Thyroid gland (tissue), 4 donors: ENCODE measurements at regions not wholly inside any gene's neighbourhood (a gene's known extent, or its start where the extent isn't known, plus 50 kb on each side); places are given as distances from the start of the nearest gene placed in this dataset.
A peak's percentile ranks its signal among the peaks of the same experiment; 100 is the strongest.

Source experiments
- DNase-seq, 2 donors: peaks; one replicate each; pipeline ENCODE4 v3.0.0-alpha.2; 2019
- H3K27ac ChIP-seq, 3 donors: fragments of 200-600 bp; sonication (generic); 1 replicate in 2 of 3; 2 replicates in 1 of 3; pipeline ENCODE4 v1.5.1; 2016 to 2019; ENCODE audit warnings: mild to moderate bottlenecking in 1 of 3, moderate library complexity in 1 of 3
- H3K27me3 ChIP-seq: fragments of 200-600 bp; sonication (generic); one replicate; pipeline ENCODE4 v1.5.1; 2019
- H3K36me3 ChIP-seq, 2 donors: fragments of 200-600 bp; sonication (generic); one replicate each; pipeline ENCODE4 v1.5.1; 2016 to 2019
- H3K4me1 ChIP-seq, 2 donors: fragments of 200-600 bp; sonication (generic); one replicate each; pipeline ENCODE4 v1.5.1; 2017 to 2019
- H3K4me3 ChIP-seq, 3 donors: fragments of 200-600 bp; sonication (generic); replicated peaks in 1 of 3; 1 replicate in 2 of 3; 2 replicates in 1 of 3; pipeline ENCODE4 v1.5.1; 2016; ENCODE audit warnings: mild to moderate bottlenecking in 1 of 3
- H3K9me3 ChIP-seq: fragments of 200-600 bp; sonication (generic); one replicate; pipeline ENCODE4 v1.5.1; 2017
- POLR2A ChIP-seq, 2 donors: fragments of 450-650 bp; IDR thresholded peaks; one replicate each; pipeline ENCODE4 v1.6.1; 2017; ENCODE audit warnings: antibody characterized with exemption in 2 of 2, mild to moderate bottlenecking in 2 of 2, moderate library complexity in 1 of 2
- WGBS, 2 donors: methylation state at CpG; one replicate each; pipeline ENCODE4 v1.1.5; 2017; 5-methylcytosine and 5-hydroxymethylcytosine counted together
- intact Hi-C: fragments of 100-400 bp; cut with DNase I; formaldehyde crosslinking; loops from one replicate; pipeline ENCODE4 v1.15.1; 2023
- TF ChIP-seq, protein P1 (sequence below), 6 experiments: fragments of 200-600 bp in 3 of 6; fragments of 450-650 bp in 3 of 6; sonication (generic) in 3 of 6; IDR thresholded peaks; one replicate each; pipeline ENCODE4 v1.5.1; 2016 to 2019; ENCODE audit warnings: antibody characterized with exemption in 6 of 6, mild to moderate bottlenecking in 2 of 6, inconsistent platforms in 1 of 6, moderate library complexity in 1 of 6

DNA sequence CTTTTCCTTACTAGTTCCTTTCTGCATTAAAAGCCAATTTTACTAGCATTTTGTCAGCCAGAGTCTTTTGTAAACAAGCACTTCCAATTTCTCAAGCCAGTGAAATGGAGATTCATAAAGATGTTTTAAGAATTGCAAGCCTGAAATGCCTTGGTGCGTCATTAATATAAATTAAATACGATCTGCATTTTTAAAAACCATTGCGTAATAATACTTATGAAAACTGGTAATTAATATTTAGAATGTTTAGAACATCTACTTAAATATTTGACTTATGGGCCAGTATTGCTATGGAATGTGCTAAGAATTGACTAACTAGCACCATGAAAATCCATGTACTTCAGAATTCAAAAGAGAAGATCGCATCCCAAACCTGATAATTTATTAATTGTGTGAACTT, 89.1 kb upstream of the PROX1 start:
- H3K27ac ChIP-seq = no peak overlapping the region
- no peak for TF ChIP-seq POLR2A (IDR thresholded peaks at IDR 0.05)
- TF ChIP-seq, protein P1, sequence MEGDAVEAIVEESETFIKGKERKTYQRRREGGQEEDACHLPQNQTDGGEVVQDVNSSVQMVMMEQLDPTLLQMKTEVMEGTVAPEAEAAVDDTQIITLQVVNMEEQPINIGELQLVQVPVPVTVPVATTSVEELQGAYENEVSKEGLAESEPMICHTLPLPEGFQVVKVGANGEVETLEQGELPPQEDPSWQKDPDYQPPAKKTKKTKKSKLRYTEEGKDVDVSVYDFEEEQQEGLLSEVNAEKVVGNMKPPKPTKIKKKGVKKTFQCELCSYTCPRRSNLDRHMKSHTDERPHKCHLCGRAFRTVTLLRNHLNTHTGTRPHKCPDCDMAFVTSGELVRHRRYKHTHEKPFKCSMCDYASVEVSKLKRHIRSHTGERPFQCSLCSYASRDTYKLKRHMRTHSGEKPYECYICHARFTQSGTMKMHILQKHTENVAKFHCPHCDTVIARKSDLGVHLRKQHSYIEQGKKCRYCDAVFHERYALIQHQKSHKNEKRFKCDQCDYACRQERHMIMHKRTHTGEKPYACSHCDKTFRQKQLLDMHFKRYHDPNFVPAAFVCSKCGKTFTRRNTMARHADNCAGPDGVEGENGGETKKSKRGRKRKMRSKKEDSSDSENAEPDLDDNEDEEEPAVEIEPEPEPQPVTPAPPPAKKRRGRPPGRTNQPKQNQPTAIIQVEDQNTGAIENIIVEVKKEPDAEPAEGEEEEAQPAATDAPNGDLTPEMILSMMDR (IDR thresholded peaks at IDR 0.05) = no peak
- H3K4me1 ChIP-seq = no peaks in the 10 kb centered on the region
- no peaks in the 10 kb centered on the region for H3K9me3 ChIP-seq
- 94 to 95% methylated on average over 4 of the region's 4 CpGs for WGBS, 2 donors
- no peaks in the 10 kb centered on the region for H3K36me3 ChIP-seq
- no peak for DNase-seq
- intact Hi-C loops = no loop called here
- no peak overlapping the region for H3K4me3 ChIP-seq
- no peaks in the 10 kb centered on the region for H3K27me3 ChIP-seq

DNA sequence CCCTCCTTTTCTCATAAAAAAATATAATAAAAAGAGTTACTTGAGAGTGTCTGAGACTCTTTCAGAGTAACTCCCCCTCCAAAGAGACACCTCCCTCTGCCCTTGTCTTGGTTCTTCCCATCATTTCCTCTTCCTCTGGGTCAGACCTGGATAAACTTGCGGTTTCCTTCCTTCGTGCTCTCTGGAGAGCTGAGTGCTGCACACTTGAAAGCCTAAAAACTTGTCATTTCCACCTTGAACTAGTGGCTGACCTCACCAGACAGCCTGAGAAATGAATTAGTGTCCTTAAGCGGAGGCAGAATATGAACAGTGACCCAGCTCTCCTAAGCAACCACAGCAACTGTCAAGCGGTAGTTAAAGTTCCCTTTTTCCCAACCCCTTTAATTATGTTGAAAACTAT, 88.4 kb upstream of the PROX1 start:
- H3K4me1 ChIP-seq = no peaks in the 10 kb centered on the region
- no peak overlapping the region for H3K27ac ChIP-seq
- intact Hi-C loops = no loop called here
- H3K27me3 ChIP-seq = no peaks in the 10 kb centered on the region
- TF ChIP-seq, protein P1 (IDR thresholded peaks at IDR 0.05) = no peak
- no peak for TF ChIP-seq POLR2A (IDR thresholded peaks at IDR 0.05)
- no peak for DNase-seq
- H3K4me3 ChIP-seq = no peak overlapping the region
- WGBS, 2 donors = 56 to 59% methylated on average over 4 of the region's 4 CpGs
- no peaks in the 10 kb centered on the region for H3K36me3 ChIP-seq
- no peaks in the 10 kb centered on the region for H3K9me3 ChIP-seq

DNA sequence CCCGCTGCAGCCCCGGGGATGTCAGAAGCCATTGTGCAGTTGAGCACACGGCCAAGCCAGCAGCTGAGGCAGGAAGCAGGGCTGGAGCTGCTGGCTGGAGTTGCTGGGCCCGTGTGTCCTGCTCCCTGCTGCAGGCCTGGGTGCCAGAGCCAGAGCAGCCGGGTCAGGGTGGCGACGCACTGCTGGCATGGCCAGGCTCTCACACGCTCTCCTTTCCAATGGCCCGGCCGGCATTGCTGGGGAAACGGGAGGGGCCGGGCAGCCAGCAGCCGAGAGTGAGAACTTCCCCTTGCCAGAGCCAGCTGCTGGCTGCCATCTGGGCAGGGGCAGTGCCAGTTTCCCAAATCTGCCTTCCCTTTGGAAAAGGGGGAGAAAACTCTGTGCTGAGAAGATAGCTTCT, 82.4 kb upstream of the PROX1 start:
- DNase-seq = peak in 1 of 2 donors; percentile 2
- Histone ChIP-seq H3K36me3 (no peaks in the 10 kb centered on the region), H3K4me1 (no peaks in the 10 kb centered on the region), H3K27me3 (no peaks in the 10 kb centered on the region), H3K4me3 (no peak overlapping the region), H3K9me3 (no peaks in the 10 kb centered on the region), H3K27ac (no peak overlapping the region)
- 63 to 79% methylated on average over 3 to 13 of the region's 13 CpGs for WGBS, 2 donors
- TF ChIP-seq, protein P1 (IDR thresholded peaks at IDR 0.05) = no peak
- no peak for TF ChIP-seq POLR2A (IDR thresholded peaks at IDR 0.05)
- intact Hi-C loops = no loop called here

DNA sequence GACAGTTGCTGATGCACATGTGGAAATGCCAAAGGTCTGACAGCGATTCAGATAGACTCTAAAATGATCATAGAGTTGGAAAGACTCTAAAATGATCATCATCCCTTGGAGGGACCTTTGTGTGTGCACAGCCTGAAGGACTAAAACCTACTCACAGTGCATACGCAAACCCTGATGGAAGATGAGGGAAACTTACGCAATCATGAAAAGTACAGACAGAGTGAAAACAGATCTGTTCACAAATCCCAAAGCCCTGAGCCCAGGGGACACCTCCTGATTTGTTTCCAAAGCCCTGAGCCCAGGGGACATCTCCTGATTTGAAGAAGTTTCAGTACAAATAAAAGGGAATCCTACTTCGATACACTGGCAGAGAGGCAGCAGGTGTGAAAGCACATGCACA, 79.3 kb upstream of the PROX1 start:
- Histone ChIP-seq H3K4me1 (no peaks in the 10 kb centered on the region), H3K36me3 (no peaks in the 10 kb centered on the region), H3K4me3 (no peak overlapping the region), H3K27me3 (no peaks in the 10 kb centered on the region), H3K9me3 (no peaks in the 10 kb centered on the region), H3K27ac (no peak overlapping the region)
- 96% methylated on average over 4 of the region's 4 CpGs for WGBS, 2 donors
- no peak for DNase-seq
- TF ChIP-seq, protein P1 (IDR thresholded peaks at IDR 0.05) = no peak
- no peak for TF ChIP-seq POLR2A (IDR thresholded peaks at IDR 0.05)
- intact Hi-C loops = no loop called here

DNA sequence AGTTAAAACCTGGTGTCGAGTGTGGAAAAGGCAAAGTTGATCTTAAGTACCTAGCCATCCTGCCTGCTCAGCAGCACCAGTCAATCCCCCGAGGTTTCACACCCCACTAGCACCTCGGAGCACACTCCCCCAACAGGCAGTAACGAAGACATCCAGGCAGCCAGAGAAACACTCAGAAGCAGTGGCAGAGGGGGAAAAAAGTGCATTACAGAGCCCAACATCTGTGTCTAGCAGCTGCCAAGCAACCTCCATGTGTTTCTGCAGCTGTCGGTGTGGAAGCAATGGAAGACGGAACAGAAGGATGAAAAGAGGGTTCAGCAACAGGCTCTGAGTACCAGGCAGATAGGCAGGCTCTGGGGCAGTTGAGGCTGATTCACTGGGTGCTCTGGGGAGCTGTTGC, 73.4 kb upstream of the PROX1 start:
- Histone ChIP-seq H3K27ac (no peak overlapping the region), H3K9me3 (no peaks in the 10 kb centered on the region), H3K4me3 (no peak overlapping the region), H3K36me3 (no peaks in the 10 kb centered on the region), H3K27me3 (no peaks in the 10 kb centered on the region), H3K4me1 (no peaks in the 10 kb centered on the region)
- 70 to 76% methylated on average over 6 of the region's 6 CpGs for WGBS, 2 donors
- intact Hi-C loops = no loop called here
- TF ChIP-seq, protein P1 (IDR thresholded peaks at IDR 0.05) = no peak
- no peak for TF ChIP-seq POLR2A (IDR thresholded peaks at IDR 0.05)
- DNase-seq = no peak
